Hippocampal formation (tissue), 2 donors: ENCODE measurements at regions not wholly inside any gene's neighbourhood (a gene's known extent, or its start where the extent isn't known, plus 50 kb on each side); places are given as distances from the start of the nearest gene placed in this dataset.
"Not testable (repeated sequence)": the region's sequence is repeated elsewhere in the genome, so short reads cannot be mapped to it uniquely, and the experiment has no call there.

ENCODE experiments used
- DNase-seq, 2 donors: peaks; one replicate each; lab custom pipeline; 2025; lab: John Stamatoyannopoulos, UW

- DNase-seq = not testable (repeated sequence)
Measured at GRCh38 chr5:118284230-118284629, 704.1 kb downstream of the DTWD2 start.

GRCh38 chr5:118282480-118283038, 705.8 kb downstream of the DTWD2 start:
- DNase-seq = not testable (repeated sequence)

- no peak for DNase-seq
Measured at GRCh38 chr5:118279540-118280294, 708.6 kb downstream of the DTWD2 start.

- DNase-seq = no peak
Measured at GRCh38 chr5:118270526-118270925, 717.8 kb downstream of the DTWD2 start.

GRCh38 chr5:118258223-118258622, 730.1 kb downstream of the DTWD2 start:
- no peak for DNase-seq

- no peak for DNase-seq
Measured at GRCh38 chr5:118257066-118257465, 731.3 kb downstream of the DTWD2 start.

GRCh38 chr5:118253225-118254061, 734.9 kb downstream of the DTWD2 start:
- DNase-seq = no peak

- no peak for DNase-seq
Measured at GRCh38 chr5:118249386-118249785, 739.0 kb downstream of the DTWD2 start.

GRCh38 chr5:118247458-118247857, 740.9 kb downstream of the DTWD2 start:
- DNase-seq = no peak

- no peak for DNase-seq
Measured at GRCh38 chr5:118243613-118244012, 744.7 kb downstream of the DTWD2 start.

- DNase-seq = no peak
Measured at GRCh38 chr5:118243068-118243467, 745.3 kb downstream of the DTWD2 start.

- no peak for DNase-seq
Measured at GRCh38 chr5:118236108-118236849, 752.1 kb downstream of the DTWD2 start.

GRCh38 chr5:118233606-118234005, 754.7 kb downstream of the DTWD2 start:
- DNase-seq = no peak

GRCh38 chr5:118228489-118228888, 759.9 kb downstream of the DTWD2 start:
- DNase-seq = no peak

GRCh38 chr5:118224546-118224945, 763.8 kb downstream of the DTWD2 start:
- no peak for DNase-seq

GRCh38 chr5:118220556-118221195, 767.7 kb downstream of the DTWD2 start:
- no peak for DNase-seq

- no peak for DNase-seq
Measured at GRCh38 chr5:118211606-118212005, 776.7 kb downstream of the DTWD2 start.

GRCh38 chr5:118208031-118208453, 780.3 kb downstream of the DTWD2 start:
- no peak for DNase-seq

GRCh38 chr5:118199801-118200200, 788.5 kb downstream of the DTWD2 start:
- no peak for DNase-seq

- DNase-seq = no peak
Measured at GRCh38 chr5:118196229-118196628, 792.1 kb downstream of the DTWD2 start.

GRCh38 chr5:118195211-118195610, 793.1 kb downstream of the DTWD2 start:
- no peak for DNase-seq
